Stimulated activated CD4-positive, alpha-beta T cell treated with anti-CD3 and anti-CD28 coated beads, TNF-alpha, amount 100 ng/mL, for 48 hours (primary cell): ENCODE measurements at regions not wholly inside any gene's neighbourhood (a gene's known extent, or its start where the extent isn't known, plus 50 kb on each side); places are given as distances from the start of the nearest gene placed in this dataset.
"Not testable (repeated sequence)": the region's sequence is repeated elsewhere in the genome, so short reads cannot be mapped to it uniquely, and the experiment has no call there.

ENCODE experiments used
- DNase-seq, 3 donors: peaks; one replicate each; pipeline ENCODE4 v3.0.0-alpha.2; 2020; ENCODE audit warnings: low read depth in 3 of 3

DNA sequence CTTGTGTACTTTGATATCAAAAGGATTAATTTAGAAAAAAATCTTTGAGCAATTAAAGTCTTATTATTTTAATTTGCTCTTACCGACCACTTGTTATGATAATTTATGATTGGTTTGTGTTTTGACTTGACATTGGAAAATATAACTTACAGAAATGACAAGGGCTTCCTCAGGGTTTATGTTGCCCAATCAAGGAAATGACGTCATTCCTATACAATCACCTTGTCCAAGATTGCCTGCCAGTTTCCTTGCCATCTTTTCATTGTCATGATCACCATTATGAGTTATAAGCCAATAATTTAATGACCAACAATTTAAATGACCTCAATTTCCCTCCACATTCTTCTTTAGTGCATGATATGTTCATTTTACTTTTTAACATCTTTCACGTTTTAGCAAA lies 351.8 kb upstream of the TMEFF2 start:
- no peak for DNase-seq

DNA sequence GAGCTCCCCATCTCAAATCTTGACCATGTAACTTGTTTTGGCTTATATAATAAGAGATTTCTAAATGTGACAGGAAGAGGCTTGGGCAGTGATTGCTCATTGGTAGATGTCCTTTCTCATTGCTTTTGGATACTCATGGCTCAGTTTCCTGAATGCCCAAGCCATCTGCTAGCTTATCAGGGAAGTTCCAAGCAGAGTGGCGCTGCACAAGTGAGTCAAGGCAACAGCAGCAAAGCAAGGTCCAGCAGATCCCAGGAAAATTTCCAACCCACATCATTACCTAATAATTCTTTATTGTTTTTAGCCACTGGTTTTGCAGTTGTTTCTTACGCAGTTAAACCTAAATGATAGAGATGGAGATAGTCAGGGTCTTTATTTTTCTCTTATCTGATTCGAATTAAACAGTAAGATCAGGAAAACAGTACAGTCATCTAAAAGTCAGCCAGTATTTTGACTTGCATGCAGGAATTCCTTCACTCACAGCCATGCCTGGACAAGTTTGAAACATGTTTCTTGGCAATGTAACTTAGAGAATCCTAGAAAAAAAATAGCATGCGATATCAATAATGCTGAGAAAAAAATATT lies 349.7 kb upstream of the TMEFF2 start:
- DNase-seq, result no peak

DNA sequence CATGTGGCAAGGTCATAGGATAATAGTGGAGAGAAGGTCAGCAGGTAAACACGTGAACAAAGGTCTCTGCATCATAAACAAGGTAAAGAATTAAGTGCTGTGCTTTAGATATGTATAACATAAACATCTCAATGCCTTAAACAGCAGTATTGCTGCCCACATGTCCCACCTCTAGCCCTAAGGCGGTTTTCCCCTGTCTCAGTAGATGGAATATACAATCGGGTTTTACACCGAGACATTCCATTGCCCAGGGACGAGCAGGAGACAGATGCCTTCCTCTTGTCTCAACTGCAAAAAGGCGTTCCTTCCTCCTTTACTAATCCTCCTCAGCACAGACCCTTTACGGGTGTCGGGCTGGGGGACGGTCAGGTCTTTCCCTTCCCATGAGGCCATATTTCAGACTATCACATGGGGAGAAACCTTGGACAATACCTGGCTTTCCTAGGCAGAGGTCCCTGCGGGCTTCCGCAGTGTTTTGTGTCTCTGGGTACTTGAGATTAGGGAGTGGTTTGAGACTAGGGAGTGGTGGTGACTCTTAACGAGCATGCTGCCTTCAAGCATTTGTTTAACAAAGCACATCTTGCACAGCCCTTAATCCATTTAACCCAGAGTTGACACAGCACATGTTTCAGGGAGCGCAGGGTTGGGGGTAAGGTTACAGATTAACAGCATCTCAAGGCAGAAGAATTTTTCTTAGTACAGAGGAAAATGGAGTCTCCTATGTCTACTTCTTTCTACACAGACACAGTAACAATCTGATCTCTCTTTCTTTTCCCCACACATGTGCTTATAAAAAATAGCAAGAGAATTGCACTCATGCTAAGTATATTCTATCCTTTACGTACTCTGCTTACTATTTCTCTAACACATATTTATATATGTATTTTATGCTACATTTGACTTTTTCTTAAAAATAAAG lies 347.7 kb upstream of the TMEFF2 start:
- not testable (repeated sequence) for DNase-seq

DNA sequence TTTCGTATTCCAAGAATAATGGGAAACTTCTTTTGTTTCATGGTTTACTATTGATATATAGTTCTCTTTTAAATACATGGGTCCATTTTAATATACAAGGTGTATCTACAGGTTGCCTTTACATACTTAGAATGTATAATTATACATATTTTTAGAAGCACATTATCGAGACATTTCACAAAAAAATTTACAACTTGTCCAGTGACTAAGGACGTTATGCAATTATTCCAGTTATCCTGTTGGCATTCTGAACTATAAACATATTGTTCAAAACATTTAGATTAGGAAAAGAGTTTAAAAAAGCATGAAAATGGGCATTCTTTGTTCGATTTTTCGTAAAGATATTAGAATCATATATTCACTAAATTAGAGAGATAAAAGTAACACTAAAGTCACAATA lies 344.6 kb upstream of the TMEFF2 start:
- DNase-seq, result no peak

DNA sequence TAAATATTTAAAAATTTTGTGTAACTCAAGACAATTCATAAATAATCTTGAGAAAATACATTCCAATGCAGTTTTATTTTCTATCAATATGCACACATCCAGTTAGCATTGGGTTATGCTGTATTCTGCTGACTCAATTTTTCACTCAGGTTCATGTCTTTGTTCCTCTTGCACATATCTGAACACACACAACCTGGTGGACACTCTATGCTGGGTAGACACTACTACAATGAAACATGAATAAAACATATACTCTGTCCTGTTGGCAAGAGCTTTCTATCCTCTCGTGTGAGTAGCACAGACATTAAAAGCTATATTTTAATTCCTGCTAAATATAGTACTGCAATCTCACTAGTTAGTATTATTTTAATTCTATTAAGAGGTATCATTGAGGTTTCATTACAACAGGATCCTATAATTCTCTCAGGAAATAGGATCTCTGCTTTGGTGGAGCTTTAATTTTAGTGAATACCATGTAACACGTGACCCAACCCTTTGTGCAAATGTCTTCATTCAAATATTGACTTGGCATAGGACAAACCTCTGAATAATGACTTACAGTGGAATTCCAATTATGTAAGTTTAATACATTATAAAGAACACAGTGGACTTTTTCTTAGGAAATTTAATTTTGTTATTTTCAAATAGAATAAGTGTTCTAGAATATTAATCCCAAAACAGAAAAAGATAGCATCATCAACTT lies 342.3 kb upstream of the TMEFF2 start:
- DNase-seq, result no peak

DNA sequence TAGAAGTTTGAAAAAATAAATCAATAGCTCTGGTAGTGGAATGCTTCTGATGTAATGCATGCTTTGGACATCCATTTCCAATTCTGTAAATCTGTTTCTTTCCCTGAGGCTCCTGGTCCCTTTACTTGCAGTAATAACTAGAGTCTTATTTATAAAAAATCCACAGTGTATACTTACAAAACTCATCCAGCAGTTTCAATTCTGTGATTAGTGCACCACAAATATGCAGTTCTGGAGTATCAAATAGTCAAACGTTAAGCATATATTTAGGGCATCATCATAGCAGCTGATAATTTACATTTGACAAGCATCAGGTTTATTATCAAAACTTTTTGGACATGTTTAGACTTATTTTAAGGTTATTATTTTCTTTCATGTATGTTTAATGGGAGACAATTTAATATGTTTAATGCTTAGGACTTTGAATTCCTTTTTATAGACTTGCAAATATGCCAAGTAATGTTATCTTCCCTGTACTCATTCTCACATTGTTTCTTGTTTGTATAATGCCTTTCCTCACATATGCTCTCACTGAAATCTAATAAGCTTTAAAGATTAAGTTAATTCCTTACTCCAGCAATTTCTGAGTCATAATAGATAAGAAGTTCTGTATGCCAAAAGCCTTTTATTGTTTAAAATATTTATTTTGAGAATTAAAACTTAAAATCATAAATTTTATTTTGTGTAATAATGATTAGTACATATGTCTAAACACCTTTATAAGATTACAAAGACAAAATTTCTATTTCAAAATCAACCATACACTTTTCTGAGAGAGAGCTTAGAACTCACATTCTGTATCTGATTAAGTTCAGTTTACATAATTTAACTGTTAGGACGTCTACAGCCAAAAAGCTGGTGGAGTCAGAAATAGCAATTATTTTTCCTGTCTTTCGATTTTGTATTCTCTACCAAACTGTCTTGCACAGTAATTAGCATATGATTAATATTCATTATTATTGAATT lies 341.5 kb upstream of the TMEFF2 start:
- DNase-seq, result no peak

DNA sequence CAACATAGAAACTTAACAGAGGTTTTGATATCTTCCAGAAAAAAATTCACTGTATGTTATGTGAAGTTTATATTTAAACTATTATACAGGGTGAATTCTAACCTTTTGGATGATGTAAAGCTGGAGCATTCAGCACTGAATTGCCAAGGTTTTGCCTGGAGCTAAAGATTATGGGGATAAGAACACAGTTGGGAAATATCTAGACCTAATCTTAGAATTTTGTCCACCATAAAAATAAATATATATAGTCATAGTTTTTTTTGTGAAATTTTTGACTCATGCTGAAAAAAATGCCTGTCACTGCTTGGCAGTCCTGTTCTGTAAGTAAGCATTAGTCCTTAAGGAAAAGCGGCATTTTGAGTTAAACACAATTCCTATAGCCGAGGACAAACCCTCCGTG lies 339.3 kb upstream of the TMEFF2 start:
- DNase-seq, result no peak

DNA sequence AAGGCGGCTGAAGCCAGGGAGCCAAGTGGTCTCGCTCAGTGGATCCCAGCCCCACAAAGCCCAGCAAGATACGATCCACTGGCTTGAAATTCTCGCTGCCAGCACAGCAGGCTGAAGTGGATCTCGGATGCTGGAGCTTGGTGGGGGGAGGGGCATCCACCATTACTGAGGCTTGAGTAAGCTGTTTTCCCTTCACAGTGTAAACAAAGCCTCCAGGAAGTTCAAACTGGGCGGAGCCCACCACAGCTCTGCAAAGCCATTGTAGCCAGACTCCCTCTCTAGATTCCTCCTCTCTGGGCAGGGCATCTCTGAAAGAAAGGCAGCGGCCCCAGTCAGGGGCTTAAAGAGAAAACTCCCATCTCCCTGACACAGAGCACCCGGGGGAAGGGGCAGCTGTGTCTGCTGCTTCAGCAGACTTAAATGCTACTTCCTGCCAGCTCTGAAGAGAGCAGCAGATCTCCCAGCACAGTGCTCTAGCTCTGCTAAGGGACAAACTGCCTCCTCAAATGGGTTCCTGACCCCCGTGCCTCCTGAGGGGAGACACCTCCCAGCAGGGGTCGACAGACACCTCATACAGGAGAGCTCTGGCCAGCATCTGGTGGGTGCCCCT lies 330.0 kb upstream of the TMEFF2 start:
- DNase-seq, result not testable (repeated sequence)

DNA sequence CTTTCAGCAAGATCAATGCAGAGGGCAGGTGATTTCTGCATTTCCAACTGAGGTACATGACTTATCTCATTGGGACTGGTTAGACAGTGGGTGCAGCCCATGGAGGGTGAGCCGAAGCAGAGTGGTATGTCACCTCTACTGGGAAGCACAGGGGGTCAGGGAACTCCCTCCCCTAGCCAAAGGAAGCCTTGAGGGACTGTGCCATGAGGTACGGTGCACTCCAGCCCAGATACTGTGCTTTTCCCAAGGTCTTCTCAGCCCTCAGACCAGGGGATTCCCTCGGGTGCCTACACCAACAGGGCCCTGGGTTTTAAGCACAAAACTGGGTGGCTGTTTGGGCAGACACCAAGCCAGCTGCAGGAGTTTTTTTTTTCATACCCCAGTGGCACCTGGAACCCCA lies 329.5 kb upstream of the TMEFF2 start:
- DNase-seq, result not testable (repeated sequence)

DNA sequence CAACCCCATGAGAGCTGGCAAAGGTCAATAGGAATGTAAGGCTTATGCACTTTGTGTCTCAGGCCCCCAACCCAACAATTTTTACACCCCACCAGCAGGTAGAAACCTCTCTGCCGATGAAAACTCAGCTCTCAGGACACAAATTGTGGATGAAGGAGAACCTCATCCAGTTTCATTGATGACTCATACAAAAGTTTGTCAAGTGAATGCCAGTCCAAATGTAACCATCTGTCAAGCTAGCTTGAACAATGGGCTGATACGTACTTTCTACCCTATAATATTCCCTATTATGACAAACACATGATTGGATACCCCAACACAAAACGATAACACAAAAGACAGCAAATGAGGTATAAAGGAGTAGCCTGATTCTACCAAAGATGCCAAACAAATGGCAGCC lies 321.2 kb upstream of the TMEFF2 start:
- no peak for DNase-seq

DNA sequence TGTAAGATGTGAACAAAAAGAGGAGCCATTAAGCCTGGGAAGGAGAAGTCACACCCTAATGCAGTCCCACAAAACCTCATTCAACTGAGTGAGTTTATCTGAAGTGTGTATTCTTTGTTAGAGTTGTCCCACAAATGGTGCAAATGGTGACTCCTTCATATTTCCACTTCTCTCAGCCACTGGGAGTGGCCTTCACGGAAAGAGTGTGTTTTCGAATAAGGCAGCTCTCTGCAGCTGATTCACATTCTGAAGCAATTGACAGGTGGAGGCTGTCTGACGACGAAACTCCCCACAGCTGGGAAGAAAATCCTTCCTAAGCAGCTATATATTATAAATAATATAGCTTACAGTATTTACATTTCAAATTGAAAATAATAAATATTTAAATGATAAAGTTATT lies 318.8 kb upstream of the TMEFF2 start:
- no peak for DNase-seq

DNA sequence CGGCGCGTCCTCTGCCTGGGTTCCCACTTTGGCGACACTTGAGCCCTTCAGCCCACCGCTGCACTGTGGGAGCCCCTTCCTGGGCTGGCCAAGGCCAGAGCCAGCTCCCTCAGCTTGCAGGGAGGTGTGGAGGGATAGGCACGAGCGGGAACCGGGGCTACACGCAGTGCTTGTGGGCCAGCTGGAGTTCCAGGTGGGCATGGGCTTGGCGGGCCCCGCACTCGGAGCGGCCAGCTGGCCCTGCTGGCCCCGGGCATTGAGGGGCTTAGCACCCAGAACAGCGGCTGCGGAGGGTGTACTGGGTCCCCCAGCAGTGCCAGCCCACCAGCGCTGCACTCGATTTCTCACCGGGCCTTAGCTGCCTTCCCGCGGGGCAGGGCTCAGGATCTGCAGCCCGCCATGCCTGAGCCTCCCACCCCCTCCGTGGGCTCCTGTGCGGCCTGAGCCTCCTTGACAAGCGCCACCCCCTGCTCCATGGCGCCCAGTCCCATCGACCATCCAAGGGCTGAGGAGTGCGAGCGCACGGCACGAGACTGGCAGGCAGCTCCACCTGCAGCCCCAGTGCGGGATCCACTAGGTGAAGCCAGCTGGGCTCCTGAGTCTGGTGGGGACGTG lies 313.2 kb upstream of the TMEFF2 start:
- DNase-seq, result not testable (repeated sequence)

DNA sequence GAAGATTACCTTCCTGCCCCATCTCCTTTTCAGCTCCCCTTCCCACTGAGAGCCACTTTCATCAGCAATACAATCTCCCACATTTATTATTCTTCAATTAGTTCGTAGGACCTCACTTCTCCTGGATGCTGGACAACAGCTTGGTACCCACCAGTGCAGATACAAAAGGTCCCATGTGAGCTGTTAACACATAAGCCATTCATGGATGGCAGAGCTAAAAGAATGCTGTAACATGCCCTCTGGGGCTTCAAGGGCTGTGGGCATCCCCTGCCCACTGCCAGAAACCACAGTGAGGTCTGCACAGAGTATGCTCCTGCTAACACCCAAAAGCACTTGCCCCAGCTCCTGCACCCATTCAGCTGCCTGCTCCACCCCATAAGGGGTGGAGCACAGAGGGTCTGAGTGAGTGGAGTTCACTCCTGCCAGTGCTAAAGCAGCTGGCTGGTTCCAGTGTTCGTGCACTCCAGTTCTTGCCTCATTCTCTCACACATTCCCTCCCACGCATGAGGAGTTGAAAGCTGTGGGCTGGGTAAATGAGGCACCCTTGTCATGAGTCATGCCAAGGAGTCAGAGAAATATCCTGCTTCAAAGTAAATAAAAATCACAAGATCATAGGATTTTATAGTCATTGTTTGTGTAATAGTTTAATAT lies 305.9 kb upstream of the TMEFF2 start:
- DNase-seq, result peak in 2 of 3 donors; percentile 16 to 32

DNA sequence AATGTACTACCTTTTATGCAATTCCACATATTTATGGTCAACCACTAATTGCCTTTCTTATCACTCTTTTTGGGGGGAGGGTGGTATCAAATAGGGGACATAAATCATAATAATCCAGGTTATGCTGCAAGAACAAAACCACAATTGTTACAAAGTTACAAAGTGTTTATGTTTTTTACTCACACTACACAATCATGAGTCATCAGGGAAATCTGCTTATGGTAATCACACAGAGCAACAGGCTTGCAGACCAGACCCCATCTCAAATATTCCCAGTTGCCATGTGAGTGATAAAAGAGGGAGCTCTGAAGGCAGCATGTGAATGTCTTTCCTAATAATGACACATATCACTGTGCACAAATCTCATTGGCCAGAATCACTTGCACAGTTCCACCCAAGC lies 304.7 kb upstream of the TMEFF2 start:
- no peak for DNase-seq

DNA sequence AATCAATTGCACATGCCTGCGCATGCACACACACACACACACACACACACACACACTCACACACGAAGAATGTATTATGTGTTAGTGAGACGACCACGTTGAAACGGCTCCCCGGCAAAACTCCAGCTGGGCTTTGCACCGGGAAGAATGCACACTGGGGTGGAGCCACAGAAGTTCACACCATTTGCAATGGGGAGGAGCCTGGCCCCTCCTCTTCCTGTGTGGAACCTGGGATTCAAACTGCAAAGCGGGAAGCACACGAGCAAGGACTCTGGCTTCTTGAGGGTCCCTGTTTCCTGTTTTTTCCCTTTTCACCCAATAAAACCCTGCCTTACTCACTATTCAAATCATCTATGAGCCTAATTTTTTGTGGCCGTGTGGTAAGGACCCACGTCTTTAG lies 304.0 kb upstream of the TMEFF2 start:
- DNase-seq, result no peak

DNA sequence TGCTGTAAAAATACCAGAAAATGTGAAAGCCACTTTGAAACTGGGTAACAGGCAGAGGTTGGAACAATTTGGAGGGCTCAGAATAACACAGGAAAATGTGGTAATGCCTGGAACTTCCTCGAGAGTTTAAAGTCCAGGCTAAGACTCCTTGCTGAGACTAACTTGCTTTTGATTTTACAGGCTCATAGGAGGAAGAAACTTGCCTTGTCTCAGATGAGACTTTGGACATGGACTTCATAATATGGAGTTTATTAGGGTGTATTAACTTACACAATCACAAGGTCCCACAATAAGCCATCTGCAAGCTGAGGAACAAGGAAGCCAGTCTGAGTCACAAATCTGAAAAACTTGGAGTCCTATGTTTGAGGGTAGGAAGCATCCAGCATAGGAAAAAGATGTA lies 293.4 kb upstream of the TMEFF2 start:
- DNase-seq, result not testable (repeated sequence)

DNA sequence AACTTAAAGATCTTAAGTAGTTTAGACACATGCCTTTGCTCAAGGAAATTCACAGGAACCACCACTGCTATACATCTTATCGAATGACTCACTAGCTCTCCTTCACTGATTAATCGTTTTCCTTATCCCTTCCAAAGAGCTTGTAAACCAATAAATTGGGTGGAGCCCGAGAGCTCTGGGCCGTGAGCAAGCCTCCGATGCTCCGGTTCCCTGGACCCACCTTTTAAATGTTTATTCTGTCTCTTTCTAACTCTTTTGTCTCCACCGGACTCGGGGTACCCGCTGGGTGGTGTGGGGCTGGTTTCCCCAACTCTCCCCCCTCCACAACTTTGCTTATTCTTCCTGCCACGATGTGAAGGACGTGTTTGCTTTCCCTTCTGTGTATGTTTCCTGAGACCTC lies 292.9 kb upstream of the TMEFF2 start:
- DNase-seq, result no peak

DNA sequence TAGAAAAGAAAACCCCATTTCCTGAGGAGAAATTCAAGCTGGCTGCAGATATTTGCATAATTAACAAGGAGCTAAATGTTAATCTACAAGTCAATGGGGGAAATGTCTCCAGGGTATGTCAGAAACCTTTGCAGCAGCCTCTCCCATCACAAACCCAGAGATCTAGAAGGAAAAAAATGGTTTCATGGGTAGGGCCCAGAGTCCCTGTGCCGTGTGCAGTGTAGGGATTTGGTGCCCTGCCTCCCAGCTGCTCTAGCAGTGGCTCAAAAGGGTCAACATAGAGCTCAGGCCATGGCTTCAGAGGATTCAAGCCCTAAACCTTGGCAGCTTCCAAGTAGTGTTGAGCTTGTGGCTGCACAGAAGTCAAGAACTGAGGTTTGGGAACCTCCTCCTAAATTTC lies 290.2 kb upstream of the TMEFF2 start:
- no peak for DNase-seq

DNA sequence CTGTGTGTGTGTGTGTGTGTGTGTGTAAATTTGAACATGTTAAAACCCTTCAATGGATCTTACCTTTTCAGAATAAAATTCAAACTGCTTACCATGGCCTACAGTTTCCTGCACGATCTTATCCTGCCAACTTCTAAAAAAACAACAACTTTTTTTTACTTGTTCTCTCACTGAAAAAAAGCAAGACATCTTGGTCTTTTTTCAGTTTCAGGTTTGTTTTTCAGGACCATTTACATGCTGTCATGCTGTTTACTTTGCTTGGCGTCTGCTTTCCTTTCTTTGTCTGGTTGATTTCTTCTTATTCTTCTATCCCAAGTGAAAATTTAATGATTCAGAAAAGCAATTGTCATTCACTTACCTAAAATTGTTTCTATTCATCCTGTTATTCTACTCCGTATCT lies 286.3 kb upstream of the TMEFF2 start:
- no peak for DNase-seq

DNA sequence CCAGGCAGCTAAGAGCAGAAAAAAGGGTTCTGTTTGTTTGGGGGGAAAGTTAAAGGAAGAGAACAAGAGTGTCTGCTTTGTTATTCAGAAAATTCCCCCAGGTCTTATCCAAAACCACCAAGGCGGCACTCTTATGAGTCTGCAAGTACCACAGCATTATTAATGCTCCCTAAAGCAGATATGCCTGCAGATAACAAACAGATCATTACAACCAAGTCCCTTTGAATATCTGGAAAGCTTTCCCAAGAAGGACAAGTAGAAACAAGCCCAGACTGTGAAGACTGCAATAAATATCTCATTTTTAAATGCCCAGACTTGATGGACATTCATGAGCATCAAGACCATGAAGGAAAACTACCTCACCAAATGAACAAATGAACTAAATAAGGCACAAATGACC lies 278.6 kb upstream of the TMEFF2 start:
- DNase-seq, result no peak
